ENCODE measurements at regions not wholly inside any gene's neighbourhood (a gene's known extent, or its start where the extent isn't known, plus 50 kb on each side); places are given as distances from the start of the nearest gene placed in this dataset.

- no peak for TF ChIP-seq TAF1 (IDR thresholded peaks at IDR 0.05; ENCODE audit: borderline replicate concordance, insufficient read depth, low read length)
- TF ChIP-seq POLR2AphosphoS5 (IDR thresholded peaks at IDR 0.05; ENCODE audit: low read depth, low read length), result no peak
Measured at GRCh38 chr1:99553301-99553700, 92.6 kb upstream of the PALMD start.
